ENCODE measurements at regions not wholly inside any gene's neighbourhood (a gene's known extent, or its start where the extent isn't known, plus 50 kb on each side); places are given as distances from the start of the nearest gene placed in this dataset.

DNA sequence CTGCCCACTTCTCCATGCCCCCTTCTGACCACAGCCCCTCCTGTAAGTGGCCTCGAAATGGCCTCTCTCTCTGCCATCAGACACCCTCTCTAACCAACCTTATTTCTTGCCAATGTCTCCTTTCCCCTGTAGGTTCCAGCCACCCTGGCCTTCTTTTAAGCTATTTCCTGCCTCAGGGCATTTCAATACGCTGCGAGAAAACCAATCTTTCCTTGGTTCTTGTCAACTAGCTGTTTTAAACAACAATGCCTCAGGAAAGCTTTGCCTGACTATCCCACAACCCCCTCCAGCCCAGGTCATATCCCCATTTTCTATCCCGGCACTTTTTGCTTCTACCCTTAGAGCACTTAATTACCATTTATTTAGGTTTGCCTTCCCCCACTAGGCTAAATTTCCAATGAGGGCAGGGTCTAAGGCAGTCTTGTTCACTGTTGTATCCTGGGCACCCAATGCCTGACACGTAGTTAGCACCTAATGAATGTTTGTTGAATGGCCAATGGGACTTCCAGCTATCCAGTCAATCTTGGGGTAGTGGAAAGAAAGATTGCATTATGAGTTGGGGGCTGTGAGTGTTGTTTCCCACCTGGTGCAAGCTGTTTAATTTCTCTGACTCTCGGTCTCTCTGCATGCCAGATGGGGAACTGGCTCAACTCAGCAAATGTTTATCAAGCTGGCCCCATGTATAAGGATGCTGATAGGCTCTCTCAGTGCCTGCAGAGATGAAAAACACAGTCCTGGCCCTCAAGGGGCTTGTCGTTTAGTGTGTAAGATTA is 291.2 kb downstream of the SRBD1 start:
- H3K9me3 ChIP-seq (ENCODE audit: insufficient read depth, low read depth, low read length), result peaks cover 9% of the 10 kb centered on the region
- H3K36me3 ChIP-seq (ENCODE audit: insufficient read depth, low read depth, low read length), result no peaks in the 10 kb centered on the region
- H3K4me3 ChIP-seq (ENCODE audit: low read length), result no peak overlapping the region
- H3K9ac ChIP-seq (ENCODE audit: low read depth, low read length), result no peak overlapping the region
- no peaks in the 10 kb centered on the region for H3K4me1 ChIP-seq (ENCODE audit: insufficient read depth, low read length)
- H3K27ac ChIP-seq (ENCODE audit: low read length), result no peak overlapping the region
- H3K27me3 ChIP-seq (ENCODE audit: insufficient read depth, low read length), result no peaks in the 10 kb centered on the region

DNA sequence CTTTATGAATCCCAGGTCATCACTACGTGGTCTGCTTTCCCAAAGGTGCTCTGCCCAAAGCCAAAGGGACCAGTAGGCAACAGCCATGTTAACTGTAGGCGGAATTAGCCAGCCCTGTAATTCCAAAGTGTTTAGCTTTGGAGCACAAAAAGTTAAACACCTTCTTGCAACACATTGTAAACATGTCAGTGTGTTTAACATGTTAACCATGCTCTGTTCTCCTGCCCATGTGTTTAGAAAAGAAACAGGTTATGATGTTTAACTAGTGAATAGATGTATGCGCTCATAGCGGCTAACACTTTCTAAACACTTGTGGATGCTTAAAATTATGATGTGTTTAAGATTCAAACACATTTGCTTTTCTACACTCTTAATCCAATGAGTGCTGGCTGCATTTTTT is 292.4 kb downstream of the SRBD1 start:
- peaks cover 5% of the 10 kb centered on the region; the same call in 1 of the 2 replicates for H3K9me3 ChIP-seq (ENCODE audit: insufficient read depth, low read depth, low read length)
- no peaks in the 10 kb centered on the region for H3K4me1 ChIP-seq (ENCODE audit: insufficient read depth, low read length)
- H3K36me3 ChIP-seq (ENCODE audit: insufficient read depth, low read depth, low read length), result no peaks in the 10 kb centered on the region
- no peak overlapping the region for H3K27ac ChIP-seq (ENCODE audit: low read length)
- H3K27me3 ChIP-seq (ENCODE audit: insufficient read depth, low read length), result no peaks in the 10 kb centered on the region
- no peak overlapping the region for H3K9ac ChIP-seq (ENCODE audit: low read depth, low read length)
- no peak overlapping the region for H3K4me3 ChIP-seq (ENCODE audit: low read length)

DNA sequence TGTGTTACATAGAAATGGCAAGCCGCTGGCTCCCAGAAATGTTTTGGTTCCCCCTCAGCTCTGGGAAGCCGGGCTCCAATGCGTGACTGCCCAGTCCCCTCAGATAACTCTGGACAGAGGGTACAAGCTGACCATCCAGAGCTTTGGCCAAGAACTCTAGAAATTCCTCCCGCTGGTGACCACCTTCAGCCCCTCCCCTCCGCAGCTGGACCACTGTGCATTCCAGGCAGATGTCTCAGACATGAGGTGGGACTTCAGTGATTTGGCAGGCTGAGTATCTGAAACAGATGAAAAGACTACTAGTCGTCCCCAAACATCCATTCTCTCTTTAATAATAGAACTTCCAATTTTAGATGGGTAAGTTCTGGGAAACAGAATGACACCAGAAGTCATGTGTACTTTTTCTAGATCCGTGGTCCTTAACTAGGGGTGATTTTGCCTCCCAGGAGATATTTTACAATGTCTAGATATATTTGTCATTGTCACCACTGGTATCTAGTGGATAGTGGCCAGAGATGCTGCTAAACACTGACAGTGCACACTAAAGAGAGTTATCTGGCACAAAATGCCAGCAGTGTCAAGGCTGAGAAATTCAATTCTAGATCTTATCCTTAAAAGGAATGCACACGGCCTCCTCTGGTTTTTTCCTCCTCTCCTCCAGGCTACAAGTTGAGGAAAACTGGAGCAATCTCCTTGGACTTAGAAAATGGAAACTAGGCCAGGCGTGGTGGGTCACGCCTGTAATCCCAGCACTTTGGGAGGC is 294.3 kb downstream of the SRBD1 start:
- Histone ChIP-seq H3K36me3 (ENCODE audit: insufficient read depth, low read depth, low read length) (no peaks in the 10 kb centered on the region), H3K4me1 (ENCODE audit: insufficient read depth, low read length) (no peaks in the 10 kb centered on the region), H3K27me3 (ENCODE audit: insufficient read depth, low read length) (no peaks in the 10 kb centered on the region), H3K9ac (ENCODE audit: low read depth, low read length) (no peak overlapping the region), H3K4me3 (ENCODE audit: low read length) (no peak overlapping the region), H3K27ac (ENCODE audit: low read length) (no peak overlapping the region), H3K9me3 (ENCODE audit: insufficient read depth, low read depth, low read length) (no peaks in the 10 kb centered on the region)

DNA sequence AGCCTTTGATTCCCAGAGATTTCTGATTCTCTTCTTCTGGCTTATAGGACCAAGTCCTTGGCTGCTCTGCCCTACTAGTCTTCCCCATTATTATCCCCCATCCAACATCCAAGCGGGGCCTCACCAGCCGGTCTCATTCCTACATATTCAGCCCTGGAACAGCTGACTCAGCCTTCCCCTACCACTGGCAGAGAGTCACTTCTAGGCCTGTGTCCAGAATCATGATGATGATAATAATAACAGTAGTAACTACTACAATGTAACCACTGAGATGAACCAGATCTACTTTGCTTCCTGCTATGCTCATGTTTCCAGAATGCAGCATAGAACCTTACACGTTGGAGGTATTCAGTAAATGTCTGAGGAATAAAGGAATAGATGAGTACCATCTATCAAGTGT is 295.2 kb downstream of the SRBD1 start:
- Histone ChIP-seq H3K27me3 (ENCODE audit: insufficient read depth, low read length) (no peaks in the 10 kb centered on the region), H3K4me1 (ENCODE audit: insufficient read depth, low read length) (no peaks in the 10 kb centered on the region), H3K27ac (ENCODE audit: low read length) (no peak overlapping the region), H3K9ac (ENCODE audit: low read depth, low read length) (no peak overlapping the region), H3K4me3 (ENCODE audit: low read length) (no peak overlapping the region), H3K36me3 (ENCODE audit: insufficient read depth, low read depth, low read length) (no peaks in the 10 kb centered on the region), H3K9me3 (ENCODE audit: insufficient read depth, low read depth, low read length) (no peaks in the 10 kb centered on the region)

DNA sequence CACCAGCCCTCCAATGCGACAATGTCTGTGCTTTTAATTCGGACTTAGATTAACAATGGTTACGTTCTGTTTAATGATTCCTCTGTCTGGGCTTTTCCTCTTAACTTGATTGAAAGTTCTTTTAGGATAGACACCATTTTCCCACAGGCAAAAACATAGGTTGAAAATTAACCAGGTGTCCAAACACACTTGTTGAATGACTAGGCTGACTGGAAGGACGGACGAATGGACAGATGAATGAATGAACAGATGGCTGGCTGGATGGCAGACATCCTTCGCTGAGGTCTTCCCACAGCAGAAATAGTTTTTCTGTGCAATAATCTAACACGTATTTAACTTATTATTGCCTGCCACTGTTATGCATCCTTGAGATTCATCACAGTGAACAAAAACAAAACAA is 298.8 kb downstream of the SRBD1 start:
- Histone ChIP-seq H3K36me3 (ENCODE audit: insufficient read depth, low read depth, low read length) (no peaks in the 10 kb centered on the region), H3K27ac (ENCODE audit: low read length) (no peak overlapping the region), H3K4me3 (ENCODE audit: low read length) (no peak overlapping the region)

DNA sequence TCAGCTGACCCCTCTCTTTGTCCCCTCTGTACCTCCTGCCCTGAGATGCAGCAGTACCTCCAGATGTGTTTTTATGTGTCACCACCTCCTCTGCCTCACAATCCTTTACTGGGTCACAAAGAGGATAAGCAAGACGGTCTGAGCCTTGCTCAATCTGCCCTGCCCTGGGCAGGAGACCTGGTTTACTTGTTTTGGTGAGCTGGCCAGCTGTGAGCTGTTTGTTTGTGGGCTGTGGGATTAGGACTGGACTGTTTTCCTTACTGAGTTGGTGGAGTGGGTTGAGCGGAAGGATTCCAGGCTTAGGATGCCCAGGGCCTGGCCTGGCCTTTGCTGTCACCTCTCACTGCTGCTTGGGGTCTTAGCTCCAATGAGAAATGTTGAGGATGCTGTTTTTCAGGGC is 299.5 kb downstream of the SRBD1 start:
- peaks cover 3% of the 10 kb centered on the region; the same call in 1 of the 2 replicates for H3K4me1 ChIP-seq (ENCODE audit: insufficient read depth, low read length)
- no peak overlapping the region for H3K4me3 ChIP-seq (ENCODE audit: low read length)
- no peaks in the 10 kb centered on the region for H3K36me3 ChIP-seq (ENCODE audit: insufficient read depth, low read depth, low read length)
- no peak overlapping the region for H3K9ac ChIP-seq (ENCODE audit: low read depth, low read length)
- no peaks in the 10 kb centered on the region for H3K27me3 ChIP-seq (ENCODE audit: insufficient read depth, low read length)
- no peak overlapping the region for H3K27ac ChIP-seq (ENCODE audit: low read length)
- no peaks in the 10 kb centered on the region for H3K9me3 ChIP-seq (ENCODE audit: insufficient read depth, low read depth, low read length)

More for the DNA sequence above, 298.8 kb downstream of the SRBD1 start:
- Histone ChIP-seq H3K9me3 (ENCODE audit: insufficient read depth, low read depth, low read length) (no peaks in the 10 kb centered on the region), H3K4me1 (ENCODE audit: insufficient read depth, low read length) (no peaks in the 10 kb centered on the region; the same call in 1 of the 2 replicates), H3K9ac (ENCODE audit: low read depth, low read length) (no peak overlapping the region), H3K27me3 (ENCODE audit: insufficient read depth, low read length) (no peaks in the 10 kb centered on the region)

DNA sequence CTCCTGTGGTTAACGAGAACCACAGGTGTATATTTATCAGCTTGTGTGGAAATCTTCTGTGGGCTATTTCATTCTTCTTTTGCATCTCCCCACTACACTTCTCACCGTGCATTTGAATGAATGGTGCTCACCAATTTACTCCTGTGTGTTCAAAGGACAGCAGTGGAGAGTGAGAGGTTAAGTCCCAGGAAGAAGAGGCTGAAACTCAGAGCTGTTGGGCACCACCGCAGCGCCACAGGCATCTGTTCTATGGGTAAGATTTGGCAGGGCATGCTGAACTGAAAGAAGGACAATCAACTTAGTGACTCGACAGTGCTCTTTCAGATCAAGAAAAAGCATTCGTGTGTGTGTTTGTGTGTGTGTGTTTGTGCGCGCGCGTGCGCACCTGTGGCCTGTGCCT is 297.9 kb upstream of the SIX2 start:
- Histone ChIP-seq H3K9ac (ENCODE audit: low read depth, low read length) (no peak overlapping the region), H3K4me1 (ENCODE audit: insufficient read depth, low read length) (peaks cover 3% of the 10 kb centered on the region; the same call in 1 of the 2 replicates), H3K27me3 (ENCODE audit: insufficient read depth, low read length) (no peaks in the 10 kb centered on the region), H3K27ac (ENCODE audit: low read length) (no peak overlapping the region), H3K4me3 (ENCODE audit: low read length) (no peak overlapping the region), H3K9me3 (ENCODE audit: insufficient read depth, low read depth, low read length) (no peaks in the 10 kb centered on the region), H3K36me3 (ENCODE audit: insufficient read depth, low read depth, low read length) (no peaks in the 10 kb centered on the region)

DNA sequence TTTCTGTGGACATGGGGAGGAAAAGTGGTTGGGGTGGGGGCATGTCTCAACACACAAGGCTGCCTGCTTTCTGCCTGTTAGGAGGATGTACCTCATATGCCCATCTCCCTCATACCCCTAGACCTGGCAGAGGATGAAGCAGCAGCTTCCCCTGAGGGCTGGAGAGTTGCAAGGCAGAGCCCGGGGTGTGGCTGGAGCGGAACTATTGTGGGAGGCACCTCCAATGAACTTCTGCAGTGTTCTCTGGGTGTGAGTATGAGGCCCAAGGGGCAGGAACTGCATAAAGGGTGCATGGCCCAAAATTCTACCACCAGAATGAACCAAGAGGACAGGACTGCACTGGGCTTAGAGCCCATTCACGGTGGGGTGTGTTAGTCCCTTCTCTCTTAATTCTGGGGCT is 296.3 kb upstream of the SIX2 start:
- no peaks in the 10 kb centered on the region for H3K9me3 ChIP-seq (ENCODE audit: insufficient read depth, low read depth, low read length)
- H3K27me3 ChIP-seq (ENCODE audit: insufficient read depth, low read length), result no peaks in the 10 kb centered on the region
- H3K9ac ChIP-seq (ENCODE audit: low read depth, low read length), result no peak overlapping the region
- no peak overlapping the region for H3K27ac ChIP-seq (ENCODE audit: low read length)
- H3K4me1 ChIP-seq (ENCODE audit: insufficient read depth, low read length), result peaks cover 3% of the 10 kb centered on the region; the same call in 1 of the 2 replicates
- H3K4me3 ChIP-seq (ENCODE audit: low read length), result no peak overlapping the region
- H3K36me3 ChIP-seq (ENCODE audit: insufficient read depth, low read depth, low read length), result no peaks in the 10 kb centered on the region

DNA sequence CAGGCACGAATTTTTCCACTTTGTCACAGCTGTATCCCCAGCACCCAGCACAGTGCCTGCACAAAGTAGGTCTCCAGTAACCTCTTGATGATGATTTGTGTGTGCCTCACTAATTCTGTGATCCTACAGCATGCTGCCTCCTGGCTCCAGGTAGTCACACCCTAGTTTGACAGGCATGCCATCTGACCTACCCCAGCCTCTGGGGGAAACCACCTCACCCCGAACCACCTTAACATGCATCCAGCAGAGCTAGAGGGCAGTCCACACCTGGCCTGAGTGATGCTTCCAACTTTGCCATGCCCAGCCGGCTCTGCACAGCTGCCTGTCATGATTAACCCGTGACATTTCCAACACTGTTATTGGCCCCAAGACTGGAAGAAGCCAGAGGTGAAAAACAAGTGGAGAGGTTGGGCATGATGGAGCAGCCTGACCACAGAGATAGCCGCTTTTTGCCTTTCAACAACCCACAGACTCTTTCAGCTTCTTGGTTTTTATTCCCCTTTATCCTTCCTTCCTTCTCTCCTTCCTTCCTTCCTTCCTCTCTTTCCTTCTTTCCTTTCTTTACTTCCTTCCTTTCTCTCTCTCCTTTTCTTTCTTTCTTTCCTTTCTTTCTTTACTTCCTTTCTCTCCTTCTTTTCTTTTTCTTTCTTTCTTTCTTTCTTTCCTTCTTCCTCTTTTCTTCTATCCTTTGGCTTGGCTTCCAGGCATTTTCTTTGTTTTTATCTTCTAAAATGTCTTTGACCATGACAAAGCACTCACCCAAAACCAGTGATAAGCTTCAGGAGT is 294.4 kb upstream of the SIX2 start:
- Histone ChIP-seq H3K9ac (ENCODE audit: low read depth, low read length) (no peak overlapping the region), H3K4me3 (ENCODE audit: low read length) (no peak overlapping the region), H3K4me1 (ENCODE audit: insufficient read depth, low read length) (peaks cover 3% of the 10 kb centered on the region; the same call in 1 of the 2 replicates), H3K27ac (ENCODE audit: low read length) (no peak overlapping the region), H3K9me3 (ENCODE audit: insufficient read depth, low read depth, low read length) (no peaks in the 10 kb centered on the region), H3K27me3 (ENCODE audit: insufficient read depth, low read length) (no peaks in the 10 kb centered on the region), H3K36me3 (ENCODE audit: insufficient read depth, low read depth, low read length) (no peaks in the 10 kb centered on the region)

DNA sequence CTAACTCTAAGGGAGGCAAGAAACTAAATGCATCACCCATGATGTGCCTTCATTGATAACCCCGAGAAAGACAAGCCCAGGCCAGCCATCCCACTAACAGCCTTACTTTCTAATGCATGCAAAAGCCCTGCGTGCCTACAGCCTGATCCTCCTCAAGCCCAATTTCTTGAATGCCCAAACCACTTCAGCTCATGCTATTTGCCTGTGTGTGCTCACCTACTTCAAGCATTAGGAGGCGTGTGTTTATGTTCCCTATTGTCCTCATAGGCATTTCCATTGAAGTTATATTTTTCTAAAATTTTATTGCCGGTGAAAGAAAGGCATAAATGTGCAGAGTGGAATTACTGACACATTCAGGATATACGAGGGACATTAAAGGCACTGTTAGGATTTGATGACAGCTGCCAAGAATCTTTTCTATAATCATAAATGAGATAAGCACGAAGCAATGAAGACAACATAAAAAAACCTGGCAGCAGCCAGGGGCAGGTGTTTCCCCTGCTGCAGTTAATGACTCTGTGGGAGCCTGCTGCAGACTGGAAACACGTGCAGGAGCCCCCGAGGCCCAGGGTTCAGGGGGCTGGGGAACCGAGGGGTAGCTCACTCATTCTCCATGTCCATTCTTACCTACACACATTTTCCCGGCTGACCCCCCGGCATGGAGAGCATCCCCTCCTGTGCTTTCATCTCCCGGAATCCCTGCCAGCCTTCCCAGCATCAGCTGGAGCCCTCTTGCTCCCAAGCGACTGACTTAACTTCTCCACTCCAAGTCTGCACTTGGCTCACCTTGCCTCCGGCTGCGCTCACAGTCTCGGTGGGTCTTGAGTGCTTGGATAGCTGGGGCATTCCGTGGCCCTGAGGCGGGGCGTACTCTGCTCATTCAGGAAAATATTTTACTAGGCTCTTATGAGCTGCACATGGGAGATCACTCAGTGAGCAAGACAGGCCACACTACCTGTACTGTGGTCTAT is 292.3 kb upstream of the SIX2 start:
- Histone ChIP-seq H3K4me1 (ENCODE audit: insufficient read depth, low read length) (no peaks in the 10 kb centered on the region; the same call in 1 of the 2 replicates), H3K27ac (ENCODE audit: low read length) (no peak overlapping the region), H3K27me3 (ENCODE audit: insufficient read depth, low read length) (no peaks in the 10 kb centered on the region), H3K9ac (ENCODE audit: low read depth, low read length) (no peak overlapping the region), H3K9me3 (ENCODE audit: insufficient read depth, low read depth, low read length) (no peaks in the 10 kb centered on the region), H3K36me3 (ENCODE audit: insufficient read depth, low read depth, low read length) (no peaks in the 10 kb centered on the region), H3K4me3 (ENCODE audit: low read length) (no peak overlapping the region)

All from iPS-20b (cell line).